H7 (cell line): ENCODE measurements at regions not wholly inside any gene's neighbourhood (a gene's known extent, or its start where the extent isn't known, plus 50 kb on each side); places are given as distances from the start of the nearest gene placed in this dataset.

ENCODE experiments used
- DNase-seq: peaks from one replicate; pipeline ENCODE4 v3.0.0; 2012
- H3K27me3 ChIP-seq: 2 replicates; pipeline ENCODE4 v1.6.0; 2011; ENCODE audit warnings: mild to moderate bottlenecking, low read length; ENCODE audit not compliant: control insufficient read depth, insufficient read depth
- H3K36me3 ChIP-seq: replicated peaks from 2 replicates; pipeline ENCODE4 v1.5.1; 2011; ENCODE audit warnings: low read length; ENCODE audit not compliant: control insufficient read depth, insufficient read depth
- H3K4me3 ChIP-seq: 2 replicates; pipeline ENCODE4 v1.5.1; 2011; ENCODE audit warnings: low read depth, mild to moderate bottlenecking, control low read depth, low read length, moderate library complexity; ENCODE audit not compliant: insufficient read depth

- Histone ChIP-seq H3K4me3 (no peak overlapping the region), H3K36me3 (no peaks in the 10 kb centered on the region), H3K27me3 (no peaks in the 10 kb centered on the region)
- no peak for DNase-seq
These were observed 2305.1 kb downstream of the PCDH7 start for GRCh38 chr4:33025236-33025635.

DNA sequence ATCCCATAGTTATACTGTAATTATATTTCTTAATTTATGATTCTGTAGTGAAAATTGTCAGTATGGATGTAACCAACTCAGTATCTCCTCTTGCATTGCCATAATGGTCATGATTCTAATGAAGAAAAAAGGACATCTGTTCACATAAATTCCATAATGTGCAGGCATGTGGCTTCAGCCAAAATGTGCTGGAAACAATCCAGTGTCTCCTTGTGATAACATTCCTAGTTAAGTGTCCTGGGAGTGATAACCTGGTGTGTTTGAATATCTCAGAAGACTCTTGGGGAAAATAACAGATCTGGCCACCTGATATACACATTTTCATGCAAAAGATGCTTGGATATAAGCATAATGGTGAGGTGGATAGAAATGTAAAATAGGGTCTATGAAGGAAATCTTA is 2309.8 kb downstream of the PCDH7 start:
- Histone ChIP-seq H3K4me3 (no peak overlapping the region), H3K36me3 (no peaks in the 10 kb centered on the region), H3K27me3 (no peaks in the 10 kb centered on the region)
- no peak for DNase-seq

DNA sequence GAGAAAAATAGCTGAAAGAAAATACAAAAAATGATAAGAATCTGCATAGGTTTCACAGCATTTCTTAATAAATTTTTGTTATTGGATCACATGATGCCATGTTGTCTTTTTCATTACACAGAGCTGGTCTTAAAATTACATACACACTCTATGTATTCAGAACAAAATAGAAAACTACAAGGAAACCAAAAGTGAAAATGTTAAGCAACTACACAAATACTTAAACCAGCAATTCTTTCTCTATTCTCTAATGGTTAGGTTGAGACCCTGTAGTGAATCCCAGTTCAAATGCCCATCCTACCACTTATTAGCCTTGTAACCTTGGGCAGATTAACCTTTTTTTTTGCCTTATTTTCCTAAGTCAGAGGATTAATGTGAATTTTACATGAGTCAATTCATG is 2311.2 kb downstream of the PCDH7 start:
- no peaks in the 10 kb centered on the region for H3K36me3 ChIP-seq
- no peak overlapping the region for H3K4me3 ChIP-seq
- DNase-seq: no peak
- H3K27me3 ChIP-seq: no peaks in the 10 kb centered on the region

DNA sequence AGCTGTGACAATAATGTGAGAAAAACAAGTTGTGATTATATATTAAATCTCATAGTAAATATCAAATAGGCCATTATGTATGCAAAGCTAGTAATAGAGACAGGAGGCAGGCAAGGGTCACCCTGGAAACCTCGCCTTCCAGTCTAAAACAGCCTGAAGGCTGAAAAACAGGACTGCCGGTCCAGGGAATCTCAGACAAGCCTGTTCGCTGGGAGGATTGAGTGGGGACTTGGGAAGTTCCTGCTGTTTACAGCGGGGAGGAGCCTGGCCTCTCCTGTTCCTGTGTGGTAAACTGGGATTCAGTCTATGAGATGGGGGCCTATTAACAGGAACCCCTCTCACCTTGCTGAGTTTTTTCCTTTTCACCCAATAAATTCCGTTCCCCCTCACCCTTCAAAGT is 2317.3 kb downstream of the PCDH7 start:
- DNase-seq: no peak
- no peaks in the 10 kb centered on the region; the same call in 1 of the 2 replicates for H3K27me3 ChIP-seq
- no peak overlapping the region for H3K4me3 ChIP-seq
- no peaks in the 10 kb centered on the region for H3K36me3 ChIP-seq

DNA sequence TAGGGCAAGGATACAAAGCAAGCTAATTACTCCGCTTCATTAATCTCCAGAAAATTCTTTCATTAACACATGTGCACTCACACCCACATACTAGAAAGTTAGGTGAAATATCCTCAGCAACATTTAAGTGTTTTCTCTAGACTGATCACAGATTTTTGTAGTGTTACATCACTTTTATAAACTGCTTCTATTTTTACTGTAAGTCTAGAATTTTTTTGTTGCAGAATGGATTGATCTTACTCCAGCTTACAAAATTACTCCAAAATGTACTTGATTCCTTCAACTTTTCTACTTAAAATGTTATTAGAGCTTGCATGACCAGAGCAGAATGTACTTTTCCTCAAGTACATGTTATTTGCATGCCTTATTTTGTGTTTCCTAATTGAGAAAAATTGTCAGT is 2325.2 kb downstream of the PCDH7 start:
- DNase-seq: no peak

GRCh38 chr4:33052241-33052640 is 2332.1 kb downstream of the PCDH7 start:
- no peaks in the 10 kb centered on the region for H3K27me3 ChIP-seq
- no peak for DNase-seq
- H3K4me3 ChIP-seq: no peak overlapping the region

More for the DNA sequence above, 2325.2 kb downstream of the PCDH7 start:
- Histone ChIP-seq H3K27me3 (no peaks in the 10 kb centered on the region; the same call in 1 of the 2 replicates), H3K36me3 (no peaks in the 10 kb centered on the region), H3K4me3 (no peak overlapping the region)

DNA sequence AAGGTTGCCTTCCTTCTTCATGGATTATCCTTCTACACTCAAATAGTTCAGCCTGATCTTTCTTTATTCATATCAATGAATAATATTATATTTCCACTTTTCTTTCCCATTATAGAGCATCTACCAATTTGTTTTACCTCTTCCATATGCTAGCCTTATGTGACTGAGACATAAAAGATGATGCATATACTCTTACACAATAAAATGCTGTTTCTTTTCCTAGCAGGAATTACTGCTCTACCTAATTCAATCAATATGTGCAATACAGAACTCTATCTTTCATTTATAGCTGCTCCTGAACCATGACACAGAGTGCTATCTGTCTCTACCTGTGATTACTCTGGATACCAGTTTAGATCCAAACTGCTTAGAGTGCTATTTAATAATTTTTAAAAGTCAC is 2334.0 kb downstream of the PCDH7 start:
- no peak for DNase-seq
- no peaks in the 10 kb centered on the region for H3K27me3 ChIP-seq
- no peak overlapping the region for H3K4me3 ChIP-seq
- H3K36me3 ChIP-seq: no peaks in the 10 kb centered on the region

More at GRCh38 chr4:33052241-33052640, 2332.1 kb downstream of the PCDH7 start:
- H3K36me3 ChIP-seq: no peaks in the 10 kb centered on the region

- Histone ChIP-seq H3K27me3 (no peaks in the 10 kb centered on the region), H3K4me3 (no peak overlapping the region), H3K36me3 (no peaks in the 10 kb centered on the region)
- no peak for DNase-seq
These were observed 2334.6 kb downstream of the PCDH7 start for GRCh38 chr4:33054656-33055196.

DNA sequence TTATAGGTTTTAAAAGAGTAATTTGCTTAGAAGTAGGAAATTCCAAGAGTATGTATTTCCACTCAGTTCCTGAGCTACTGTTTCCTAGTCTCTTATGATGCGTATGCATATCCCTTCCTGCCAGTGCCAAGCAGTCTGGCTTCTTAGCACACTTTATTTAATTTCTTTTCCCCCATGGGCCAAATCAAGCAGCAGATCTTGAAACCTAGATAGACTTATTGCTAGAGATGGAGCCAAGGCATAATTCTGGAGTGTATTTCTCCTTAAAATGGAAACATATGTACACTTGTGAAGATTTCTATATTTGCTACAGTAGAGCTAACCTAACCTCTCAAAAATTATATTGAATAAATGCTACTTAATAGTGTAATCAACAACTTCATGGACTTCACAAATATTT is 2337.6 kb downstream of the PCDH7 start:
- no peak overlapping the region for H3K4me3 ChIP-seq
- no peaks in the 10 kb centered on the region for H3K27me3 ChIP-seq
- no peaks in the 10 kb centered on the region for H3K36me3 ChIP-seq
- no peak for DNase-seq

- Histone ChIP-seq H3K27me3 (no peaks in the 10 kb centered on the region), H3K36me3 (no peaks in the 10 kb centered on the region), H3K4me3 (no peak overlapping the region)
- no peak for DNase-seq
These were observed 2338.8 kb downstream of the PCDH7 start for GRCh38 chr4:33058998-33059397.

- Histone ChIP-seq H3K36me3 (no peaks in the 10 kb centered on the region), H3K4me3 (no peak overlapping the region), H3K27me3 (no peaks in the 10 kb centered on the region)
- DNase-seq: peak; percentile 2
These were observed 2340.7 kb downstream of the PCDH7 start for GRCh38 chr4:33060674-33061542.

DNA sequence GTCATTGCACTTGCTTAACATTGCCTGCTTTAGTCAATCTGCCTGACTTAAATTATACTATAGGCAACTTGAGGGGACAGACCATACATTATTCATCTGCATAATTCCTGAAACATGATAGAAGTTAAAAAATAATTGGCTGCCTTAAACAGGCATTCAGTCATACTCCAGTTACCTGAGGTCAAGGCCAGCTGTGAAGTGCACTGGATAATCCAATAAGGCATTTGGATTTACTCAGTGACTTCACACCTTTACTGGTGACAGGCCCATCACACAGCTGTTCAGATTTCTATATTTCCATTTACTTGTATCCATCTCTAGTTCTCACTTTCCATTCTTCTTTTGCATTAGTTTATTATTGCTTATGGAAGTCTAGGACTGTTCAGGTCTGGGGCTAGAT is 2341.6 kb downstream of the PCDH7 start:
- DNase-seq: no peak
- H3K27me3 ChIP-seq: no peaks in the 10 kb centered on the region
- no peak overlapping the region for H3K4me3 ChIP-seq
- no peaks in the 10 kb centered on the region for H3K36me3 ChIP-seq

GRCh38 chr4:33062155-33062806 is 2342.1 kb downstream of the PCDH7 start:
- Histone ChIP-seq H3K4me3 (no peak overlapping the region), H3K36me3 (no peaks in the 10 kb centered on the region), H3K27me3 (no peaks in the 10 kb centered on the region)
- DNase-seq: no peak

DNA sequence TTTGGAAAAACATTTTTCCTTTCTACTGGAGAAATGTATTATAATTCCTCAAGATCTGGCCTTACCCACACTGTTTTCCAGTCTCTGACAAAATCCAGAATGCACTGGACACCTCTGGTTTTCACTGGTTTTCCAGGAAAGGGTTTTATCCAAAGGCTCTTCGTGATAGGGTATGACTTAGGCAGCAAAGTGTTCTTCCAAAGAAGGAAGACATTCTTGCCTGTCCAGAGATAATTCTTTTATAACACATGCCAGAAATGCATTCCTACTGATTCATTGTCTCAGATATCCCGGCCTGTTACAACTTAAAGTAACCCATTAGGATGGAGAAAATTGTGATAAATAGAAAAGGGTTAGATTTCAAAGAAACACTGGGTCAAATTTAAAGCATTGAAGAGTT is 2343.1 kb downstream of the PCDH7 start:
- no peaks in the 10 kb centered on the region for H3K36me3 ChIP-seq
- DNase-seq: no peak
- H3K27me3 ChIP-seq: no peaks in the 10 kb centered on the region
- H3K4me3 ChIP-seq: no peak overlapping the region

DNA sequence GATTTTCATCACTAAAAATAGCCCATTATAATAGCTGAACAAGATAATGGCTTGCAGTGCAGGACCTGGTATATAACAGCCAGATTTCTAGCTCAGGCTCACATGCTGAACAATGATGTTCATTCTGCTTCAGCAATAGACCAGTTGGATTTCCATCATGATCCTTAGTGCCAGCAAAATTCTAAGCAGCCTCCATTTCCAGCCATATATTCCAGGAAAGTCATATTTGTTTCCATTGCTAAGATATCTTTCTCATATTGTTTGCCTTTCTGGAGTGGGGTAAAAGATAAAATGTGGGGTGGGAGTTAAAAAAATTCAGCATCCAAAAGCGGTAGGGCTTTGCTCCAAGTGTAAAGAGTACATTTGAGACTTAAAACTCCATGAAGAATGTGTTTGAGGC is 2344.1 kb downstream of the PCDH7 start:
- Histone ChIP-seq H3K4me3 (no peak overlapping the region), H3K36me3 (no peaks in the 10 kb centered on the region), H3K27me3 (no peaks in the 10 kb centered on the region)
- no peak for DNase-seq
